ENCODE measurements at regions not wholly inside any gene's neighbourhood (a gene's known extent, or its start where the extent isn't known, plus 50 kb on each side); places are given as distances from the start of the nearest gene placed in this dataset.

GRCh38 chr20:57795342-57795697 lies 85.5 kb upstream of the PMEPA1 start:
- no peak for TF ChIP-seq CTCF (IDR thresholded peaks at IDR 0.05; ENCODE audit: insufficient read depth, low read depth, low read length)
- peak; percentile 16 for DNase-seq (ENCODE audit: low read depth)
- no peak overlapping the region for H3K4me3 ChIP-seq (ENCODE audit: low read depth, low read length)

GRCh38 chr20:57794600-57795341 lies 85.0 kb upstream of the PMEPA1 start:
- DNase-seq (ENCODE audit: low read depth), result peak; percentile 11
- H3K4me3 ChIP-seq (ENCODE audit: low read depth, low read length), result no peak overlapping the region
- no peak for TF ChIP-seq CTCF (IDR thresholded peaks at IDR 0.05; ENCODE audit: insufficient read depth, low read depth, low read length)

- DNase-seq (ENCODE audit: low read depth), result no peak
- no peak overlapping the region for H3K4me3 ChIP-seq (ENCODE audit: low read depth, low read length)
- no peak for TF ChIP-seq CTCF (IDR thresholded peaks at IDR 0.05; ENCODE audit: insufficient read depth, low read depth, low read length)
Observed at GRCh38 chr20:57794036-57794435, 84.2 kb upstream of the PMEPA1 start.

GRCh38 chr20:57793421-57793820 lies 83.6 kb upstream of the PMEPA1 start:
- DNase-seq (ENCODE audit: low read depth), result no peak
- TF ChIP-seq CTCF (IDR thresholded peaks at IDR 0.05; ENCODE audit: insufficient read depth, low read depth, low read length), result no peak

GRCh38 chr20:57792386-57793080 lies 82.7 kb upstream of the PMEPA1 start:
- TF ChIP-seq CTCF (IDR thresholded peaks at IDR 0.05; ENCODE audit: insufficient read depth, low read depth, low read length), result no peak
- no peak for DNase-seq (ENCODE audit: low read depth)
- no peak overlapping the region for H3K4me3 ChIP-seq (ENCODE audit: low read depth, low read length)

More at GRCh38 chr20:57793421-57793820, 83.6 kb upstream of the PMEPA1 start:
- H3K4me3 ChIP-seq (ENCODE audit: low read depth, low read length), result no peak overlapping the region

GRCh38 chr20:57791966-57792365 lies 82.2 kb upstream of the PMEPA1 start:
- no peak for DNase-seq (ENCODE audit: low read depth)
- no peak for TF ChIP-seq CTCF (IDR thresholded peaks at IDR 0.05; ENCODE audit: insufficient read depth, low read depth, low read length)
- H3K4me3 ChIP-seq (ENCODE audit: low read depth, low read length), result no peak overlapping the region
